ENCODE measurements at regions not wholly inside any gene's neighbourhood (a gene's known extent, or its start where the extent isn't known, plus 50 kb on each side); places are given as distances from the start of the nearest gene placed in this dataset.

GRCh38 chr13:70932511-70932910, 824.3 kb upstream of the KLHL1 start:
- TF ChIP-seq, protein P1, sequence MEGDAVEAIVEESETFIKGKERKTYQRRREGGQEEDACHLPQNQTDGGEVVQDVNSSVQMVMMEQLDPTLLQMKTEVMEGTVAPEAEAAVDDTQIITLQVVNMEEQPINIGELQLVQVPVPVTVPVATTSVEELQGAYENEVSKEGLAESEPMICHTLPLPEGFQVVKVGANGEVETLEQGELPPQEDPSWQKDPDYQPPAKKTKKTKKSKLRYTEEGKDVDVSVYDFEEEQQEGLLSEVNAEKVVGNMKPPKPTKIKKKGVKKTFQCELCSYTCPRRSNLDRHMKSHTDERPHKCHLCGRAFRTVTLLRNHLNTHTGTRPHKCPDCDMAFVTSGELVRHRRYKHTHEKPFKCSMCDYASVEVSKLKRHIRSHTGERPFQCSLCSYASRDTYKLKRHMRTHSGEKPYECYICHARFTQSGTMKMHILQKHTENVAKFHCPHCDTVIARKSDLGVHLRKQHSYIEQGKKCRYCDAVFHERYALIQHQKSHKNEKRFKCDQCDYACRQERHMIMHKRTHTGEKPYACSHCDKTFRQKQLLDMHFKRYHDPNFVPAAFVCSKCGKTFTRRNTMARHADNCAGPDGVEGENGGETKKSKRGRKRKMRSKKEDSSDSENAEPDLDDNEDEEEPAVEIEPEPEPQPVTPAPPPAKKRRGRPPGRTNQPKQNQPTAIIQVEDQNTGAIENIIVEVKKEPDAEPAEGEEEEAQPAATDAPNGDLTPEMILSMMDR (IDR thresholded peaks at IDR 0.05), result no peak
- no peak for TF ChIP-seq POLR2A (IDR thresholded peaks at IDR 0.05)
